GM19351 (cell line): ENCODE measurements at regions not wholly inside any gene's neighbourhood (a gene's known extent, or its start where the extent isn't known, plus 50 kb on each side); places are given as distances from the start of the nearest gene placed in this dataset.
A peak's percentile ranks its signal among the peaks of the same experiment; 100 is the strongest.

ENCODE experiments used
- ATAC-seq: cut with Tn5 transposase; IDR thresholded peaks from one replicate; pipeline ENCODE4 v1.9.1; 2021; ENCODE audit warnings: mild to moderate bottlenecking, moderate library complexity; ENCODE audit not compliant: unreplicated experiment

- no peak for ATAC-seq
Observed at GRCh38 chr11:104541701-104542100, 356.6 kb downstream of the CASP12 start.

DNA sequence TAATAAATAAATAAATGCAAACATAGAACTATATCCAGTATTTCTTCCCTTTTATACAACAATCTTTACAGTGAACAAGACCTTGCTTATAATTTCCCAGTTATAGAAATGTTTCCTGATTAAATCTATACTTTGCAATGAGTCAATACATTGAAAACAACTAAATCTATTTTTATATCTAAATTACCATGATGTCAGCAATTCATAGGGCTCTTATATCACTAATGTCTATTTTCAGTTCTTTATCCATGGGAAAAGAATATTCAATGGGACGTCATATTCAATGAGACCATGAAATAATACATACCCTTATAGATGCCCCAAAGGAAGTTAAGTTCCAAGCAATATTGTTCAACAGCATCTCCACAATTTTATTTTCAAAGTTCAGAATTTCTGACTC, 359.9 kb downstream of the CASP12 start:
- no peak for ATAC-seq

DNA sequence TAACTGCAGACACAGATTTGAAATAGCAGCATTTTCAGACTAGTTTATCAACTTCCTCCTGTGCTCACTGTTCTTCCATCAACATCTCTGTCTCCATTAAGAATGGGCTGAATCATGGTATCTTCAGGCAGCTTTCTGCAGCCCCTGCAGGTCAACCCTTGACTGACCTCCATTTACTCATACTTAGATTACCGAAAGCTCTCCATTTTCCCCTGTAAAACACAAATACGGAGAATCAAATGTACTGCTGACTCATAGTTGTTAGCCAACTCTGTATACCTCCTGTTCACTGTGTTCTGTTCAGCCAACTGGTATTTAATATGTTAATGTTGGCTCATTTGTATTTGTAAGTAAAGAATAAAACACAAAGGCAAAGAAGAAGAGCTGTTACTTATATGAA, 364.0 kb downstream of the CASP12 start:
- no peak for ATAC-seq

DNA sequence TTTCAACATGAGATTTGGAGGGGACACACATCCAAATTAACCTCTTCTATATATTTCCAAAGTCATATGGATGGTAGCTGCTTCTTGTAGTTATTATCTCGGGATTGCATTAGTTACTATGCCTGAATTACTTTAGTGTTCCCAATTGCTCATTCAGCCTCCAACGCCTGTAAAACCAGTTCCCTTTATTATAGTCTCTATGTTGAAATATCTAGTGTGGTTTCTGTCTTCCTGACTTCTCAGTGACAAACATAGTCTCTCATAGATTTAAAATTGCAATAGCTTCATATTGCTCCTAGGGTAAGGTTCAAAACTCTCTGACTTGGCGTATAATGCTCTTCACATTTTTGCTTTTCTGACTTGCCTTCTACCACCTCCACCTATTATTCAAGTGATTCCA, 366.4 kb downstream of the CASP12 start:
- ATAC-seq, result no peak

DNA sequence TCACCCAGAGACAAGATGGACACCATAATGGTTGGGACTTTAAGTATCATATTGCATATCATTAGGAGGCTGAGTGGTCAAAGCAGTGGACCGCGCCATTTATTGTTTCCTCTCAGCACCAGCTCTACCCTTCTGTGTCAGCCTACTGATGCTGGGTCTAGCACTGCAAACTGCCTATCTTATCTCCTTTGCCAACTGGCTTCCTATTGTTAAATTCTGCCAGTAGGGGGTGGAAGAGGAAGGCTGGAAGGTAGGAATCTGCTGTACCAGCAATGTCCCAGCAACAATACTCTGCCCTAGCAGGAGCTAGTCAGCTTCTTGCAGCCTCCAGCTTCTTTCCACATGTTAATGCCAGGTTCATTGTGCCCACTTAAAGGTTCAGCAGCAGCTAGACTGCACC, 367.1 kb upstream of the PDGFD start:
- peak; percentile 58 for ATAC-seq

DNA sequence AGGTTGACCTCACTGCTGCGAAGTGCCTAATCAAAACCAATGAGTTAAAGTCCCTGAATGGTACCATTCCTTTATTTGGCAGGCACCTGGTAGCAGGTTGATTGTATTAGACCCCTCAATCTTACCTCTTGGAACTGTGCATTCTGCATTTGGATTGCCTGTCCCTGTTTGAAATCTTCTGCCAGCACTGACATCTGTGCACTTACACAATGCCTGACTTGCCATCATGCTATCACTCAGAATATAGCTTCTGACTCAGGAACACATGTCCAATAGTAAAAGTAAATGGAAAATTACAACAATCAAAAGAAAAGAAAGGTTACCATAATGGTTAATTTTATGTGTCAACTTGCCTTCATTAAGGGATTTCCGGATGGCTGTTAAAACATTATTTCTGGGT, 366.0 kb upstream of the PDGFD start:
- no peak for ATAC-seq

DNA sequence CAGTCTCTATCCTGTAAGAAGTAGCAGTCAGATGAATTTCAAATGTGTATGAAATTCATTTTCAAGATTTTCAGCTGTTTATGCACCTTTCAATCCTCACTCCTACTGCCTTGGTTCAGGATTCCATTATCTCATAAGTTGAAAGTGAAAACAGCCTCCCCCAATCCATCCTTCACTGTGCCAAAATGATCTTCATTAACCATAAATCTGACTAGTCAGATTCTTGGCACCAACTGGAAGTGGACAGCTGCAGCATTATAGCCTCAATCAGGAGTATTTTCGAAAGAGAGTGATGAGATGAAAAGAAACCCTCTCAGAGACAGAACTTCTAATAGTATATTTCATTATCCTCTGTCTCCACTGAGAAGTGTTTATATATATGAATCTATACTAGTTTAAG, 365.3 kb upstream of the PDGFD start:
- ATAC-seq, result no peak

GRCh38 chr11:104526006-104526405, 362.1 kb upstream of the PDGFD start:
- ATAC-seq, result no peak

DNA sequence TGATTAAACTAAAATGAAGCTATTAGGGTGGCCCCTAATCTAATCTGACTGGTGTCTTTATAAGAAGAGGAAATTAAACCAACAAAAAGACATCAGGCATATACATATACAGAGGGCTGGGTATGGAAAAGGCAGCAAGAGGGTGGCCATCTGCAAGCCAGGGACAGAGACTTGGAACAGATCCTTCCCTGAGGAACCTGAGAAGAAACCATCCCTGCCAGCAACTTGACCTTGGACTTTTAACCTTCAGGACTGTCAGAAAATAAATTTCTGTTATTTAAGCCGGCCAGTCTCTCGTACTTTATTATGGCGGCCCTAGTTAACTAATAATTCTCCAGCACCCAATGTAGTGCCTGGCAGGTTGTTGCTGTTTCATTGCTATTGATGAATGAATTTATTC, 361.5 kb upstream of the PDGFD start:
- ATAC-seq, result no peak

DNA sequence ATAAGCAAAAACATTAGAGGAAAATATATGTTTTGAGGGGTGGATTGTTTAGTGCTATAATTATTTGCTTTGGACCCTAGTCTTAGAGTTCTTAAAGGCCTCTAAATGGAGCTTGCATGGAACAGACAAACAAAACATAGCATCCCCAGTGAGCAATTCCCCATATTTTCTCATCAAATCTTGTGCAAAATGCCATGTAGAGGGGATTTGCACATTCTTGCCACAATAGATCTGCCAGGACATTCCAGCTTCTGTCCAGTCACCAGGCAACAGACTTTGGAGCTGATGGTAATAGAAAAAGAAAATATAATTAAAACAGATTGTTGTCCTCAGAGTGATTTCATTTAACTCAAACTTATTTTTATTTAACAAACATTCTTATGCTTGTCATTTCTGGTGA, 360.3 kb upstream of the PDGFD start:
- ATAC-seq, result no peak

DNA sequence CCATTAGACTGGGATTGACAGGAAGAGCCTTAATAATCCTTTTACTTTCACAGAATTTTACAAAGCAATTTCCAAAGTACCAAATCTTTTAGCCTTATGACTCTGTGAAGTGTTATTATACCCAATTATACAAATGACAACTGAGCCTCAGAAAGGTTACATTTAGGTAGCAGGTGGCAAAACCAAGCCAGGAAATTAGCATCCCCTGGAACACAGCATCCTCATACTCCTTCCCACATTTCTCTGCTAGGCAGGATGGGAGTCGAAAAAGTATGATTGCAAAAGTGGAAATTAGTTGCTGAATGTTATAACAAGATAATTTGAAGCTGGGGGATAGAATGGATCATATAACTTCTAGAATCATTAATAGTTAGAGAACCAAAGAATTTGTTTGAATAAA, 359.7 kb upstream of the PDGFD start:
- ATAC-seq, result no peak

- no peak for ATAC-seq
Observed at GRCh38 chr11:104522650-104523049, 358.7 kb upstream of the PDGFD start.

DNA sequence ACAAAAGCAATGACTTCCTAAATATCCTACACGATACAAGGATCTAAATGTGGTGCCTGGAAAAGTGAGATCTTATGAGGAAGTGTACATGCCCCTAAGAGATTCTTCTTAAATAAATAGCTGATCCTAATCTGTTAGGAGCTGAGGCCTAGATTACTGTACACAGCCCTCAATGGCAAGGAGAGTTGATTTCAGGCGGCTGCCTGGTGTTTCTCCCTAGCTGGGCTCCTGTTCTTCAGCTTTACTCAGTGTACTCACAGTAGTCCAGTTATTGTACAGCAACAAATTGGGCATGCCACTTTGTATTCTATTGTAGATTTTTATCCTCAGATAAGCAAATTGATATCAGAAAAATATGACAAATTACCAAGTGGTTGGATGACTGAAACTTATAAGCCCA, 358.2 kb upstream of the PDGFD start:
- no peak for ATAC-seq

GRCh38 chr11:104510169-104510568, 346.2 kb upstream of the PDGFD start:
- ATAC-seq, result no peak

DNA sequence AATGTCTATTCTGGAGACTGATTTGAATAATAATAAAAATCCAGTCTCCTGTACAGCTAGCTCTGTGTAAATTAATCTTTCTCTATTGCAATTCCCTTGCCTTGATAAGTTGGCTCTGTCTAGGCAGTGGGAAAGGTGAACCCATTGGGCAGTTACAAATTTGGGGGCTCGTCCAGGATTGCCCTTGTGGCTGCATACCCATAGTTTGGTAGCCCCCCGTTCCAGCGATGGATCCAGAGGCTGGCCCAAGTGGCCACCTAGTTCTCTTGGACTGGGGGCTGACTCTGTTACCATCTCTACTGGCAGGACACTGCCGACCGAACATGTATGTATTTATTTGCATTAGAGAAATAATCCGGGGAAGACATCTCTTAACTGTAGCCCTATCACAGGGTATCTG, 326.2 kb upstream of the PDGFD start:
- ATAC-seq, result no peak

- no peak for ATAC-seq
Observed at GRCh38 chr11:104488561-104488960, 324.6 kb upstream of the PDGFD start.

DNA sequence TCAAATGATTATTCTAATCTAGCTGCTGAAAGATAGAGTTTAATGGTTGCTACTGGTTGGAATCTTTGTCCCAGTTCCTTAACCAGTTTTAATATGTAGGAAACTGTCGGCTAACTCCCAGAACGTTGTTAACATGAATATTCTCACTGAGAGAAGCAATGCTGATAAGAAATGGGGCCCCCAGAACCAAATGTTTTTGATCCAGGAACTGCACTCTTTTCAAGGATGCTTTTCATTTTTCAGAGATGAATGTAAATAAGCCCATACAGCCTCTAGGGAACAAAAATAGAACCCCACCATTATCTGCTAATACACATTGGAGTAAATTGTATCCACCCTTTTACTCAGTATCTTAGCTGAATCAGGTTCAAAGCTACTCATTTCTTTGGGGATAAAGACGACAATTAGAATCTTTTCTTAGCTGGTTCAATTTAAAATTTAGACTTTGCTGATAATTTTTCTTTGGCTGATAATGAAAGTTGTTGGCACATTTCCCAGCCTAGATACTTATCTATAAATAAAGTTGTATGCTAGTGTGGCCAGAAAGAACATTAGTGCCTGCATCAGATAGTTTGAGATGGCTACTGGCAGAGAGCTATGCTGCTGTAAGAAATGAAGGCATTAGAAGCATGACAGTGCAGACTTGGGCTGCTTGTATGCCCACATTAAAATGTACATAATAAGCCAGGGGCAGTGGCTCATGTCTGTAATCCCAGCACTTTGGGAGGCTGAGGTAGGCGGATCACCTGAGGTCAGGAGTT, 323.3 kb upstream of the PDGFD start:
- no peak for ATAC-seq

GRCh38 chr11:104484804-104485554, 321.0 kb upstream of the PDGFD start:
- no peak for ATAC-seq

DNA sequence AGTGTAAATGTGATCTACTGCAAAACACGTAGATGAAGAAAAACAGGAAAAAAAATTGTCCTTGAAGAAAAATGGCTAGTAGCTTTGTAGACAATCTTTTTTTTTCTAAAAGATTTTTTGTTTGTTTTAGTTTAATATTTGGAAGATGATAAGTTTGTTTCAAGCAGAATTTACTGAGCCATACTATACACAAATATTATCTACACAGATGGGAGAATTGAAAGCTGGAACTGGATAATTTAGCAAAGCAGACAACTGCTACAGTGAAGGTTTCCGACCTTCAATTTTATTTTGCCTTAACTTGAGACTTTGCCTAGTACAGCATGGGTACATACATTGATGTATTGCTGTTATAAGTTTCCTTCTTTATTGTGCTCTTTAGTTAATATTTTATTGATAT, 313.0 kb upstream of the PDGFD start:
- ATAC-seq, result no peak

GRCh38 chr11:104476454-104476853, 312.5 kb upstream of the PDGFD start:
- no peak for ATAC-seq

- ATAC-seq, result no peak
Observed at GRCh38 chr11:104467404-104467803, 303.5 kb upstream of the PDGFD start.

DNA sequence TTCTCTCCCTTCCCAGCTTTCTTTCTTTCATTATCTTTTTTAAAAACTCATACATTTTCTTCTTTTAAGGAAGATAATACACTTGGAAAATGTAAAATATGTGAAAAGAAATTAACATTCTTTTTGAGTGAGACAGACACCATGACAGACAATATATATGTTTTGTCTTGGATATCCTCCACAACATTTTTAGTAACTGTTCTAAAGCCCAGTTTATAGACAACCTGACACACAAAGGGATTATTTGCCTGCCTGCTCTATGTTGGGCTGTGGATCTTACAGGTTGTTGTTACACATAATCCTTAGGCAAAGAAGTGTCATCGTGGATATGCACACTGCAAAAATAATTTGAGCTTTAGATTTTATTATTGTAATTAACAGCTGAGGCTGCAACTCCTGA, 301.4 kb upstream of the PDGFD start:
- no peak for ATAC-seq

- ATAC-seq, result no peak
Observed at GRCh38 chr11:104464691-104465090, 300.7 kb upstream of the PDGFD start.
